GM19467 (cell line): ENCODE measurements at regions not wholly inside any gene's neighbourhood (a gene's known extent, or its start where the extent isn't known, plus 50 kb on each side); places are given as distances from the start of the nearest gene placed in this dataset.
"Not testable (repeated sequence)": the region's sequence is repeated elsewhere in the genome, so short reads cannot be mapped to it uniquely, and the experiment has no call there.

ENCODE experiments used
- ATAC-seq: cut with Tn5 transposase; IDR thresholded peaks from one replicate; pipeline ENCODE4 v1.9.1; 2021; ENCODE audit warnings: mild to moderate bottlenecking, moderate library complexity; ENCODE audit not compliant: unreplicated experiment

DNA sequence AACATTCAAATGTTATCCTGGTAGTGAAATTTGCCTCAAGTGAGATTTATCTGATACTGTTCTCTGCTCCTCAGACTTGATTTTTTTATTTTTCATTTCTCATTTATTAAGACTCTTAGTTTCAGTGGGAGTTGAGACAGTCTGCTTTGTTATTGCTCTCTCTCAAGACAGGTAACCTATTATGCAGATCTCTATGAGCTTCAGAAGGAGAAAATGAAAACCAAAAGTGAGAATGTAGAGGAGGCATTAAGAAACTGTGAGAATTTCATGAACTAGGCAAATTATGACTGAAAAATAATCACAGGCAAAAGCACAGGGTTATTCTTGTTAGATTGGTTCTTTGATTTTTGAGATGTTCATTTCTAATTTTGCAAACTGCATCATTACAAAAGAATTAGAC is 290.0 kb upstream of the CHORDC1 start:
- peak; percentile 74 for ATAC-seq

DNA sequence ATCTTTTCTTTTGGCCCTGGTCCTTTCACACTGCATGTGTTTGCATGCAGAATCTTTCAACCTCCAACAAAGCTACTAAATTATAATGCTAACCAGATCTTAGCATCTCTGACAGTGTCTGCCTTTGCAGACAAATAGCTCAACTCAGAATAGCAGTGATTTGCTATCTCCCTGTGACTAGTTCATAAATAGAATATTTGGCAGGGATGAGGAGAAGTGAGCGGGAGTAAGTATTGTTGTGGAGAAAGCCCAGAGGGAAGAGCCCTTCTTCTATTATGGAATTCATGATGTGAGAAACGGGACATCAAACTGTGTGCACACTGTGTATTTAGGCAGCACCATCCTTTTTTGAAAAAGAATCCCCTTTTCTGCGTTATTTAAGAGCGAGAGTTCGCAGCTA is 288.0 kb upstream of the CHORDC1 start:
- no peak for ATAC-seq

DNA sequence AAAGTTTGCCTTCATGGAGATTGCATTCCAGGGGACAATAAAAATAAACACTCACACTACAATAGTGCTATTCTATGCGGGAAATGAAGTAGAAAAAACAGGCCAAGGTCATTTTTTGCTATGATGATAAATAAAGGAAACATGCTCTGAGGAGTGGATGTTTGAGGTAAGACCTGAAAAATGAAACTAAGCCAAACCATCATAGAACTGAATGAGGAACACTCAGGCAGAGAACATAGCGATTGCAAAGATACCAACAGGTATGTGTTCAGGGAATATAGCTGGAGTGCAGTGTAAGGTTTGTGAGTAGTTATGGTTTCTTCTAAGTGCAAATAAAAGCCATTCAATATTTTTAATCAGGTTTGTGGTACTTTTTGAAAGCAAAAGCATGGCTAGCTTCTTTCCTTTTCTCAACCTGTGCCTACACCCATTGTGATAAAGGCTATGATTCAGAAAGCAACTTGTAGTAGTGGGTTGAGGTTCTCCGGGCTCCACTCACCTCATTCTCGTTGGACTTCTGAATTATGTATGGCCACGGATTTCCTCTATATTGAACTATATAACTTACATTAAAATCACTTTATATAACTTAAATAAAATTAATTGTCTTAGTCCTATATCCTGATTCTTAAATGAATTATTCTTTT is 278.2 kb upstream of the CHORDC1 start:
- no peak for ATAC-seq

DNA sequence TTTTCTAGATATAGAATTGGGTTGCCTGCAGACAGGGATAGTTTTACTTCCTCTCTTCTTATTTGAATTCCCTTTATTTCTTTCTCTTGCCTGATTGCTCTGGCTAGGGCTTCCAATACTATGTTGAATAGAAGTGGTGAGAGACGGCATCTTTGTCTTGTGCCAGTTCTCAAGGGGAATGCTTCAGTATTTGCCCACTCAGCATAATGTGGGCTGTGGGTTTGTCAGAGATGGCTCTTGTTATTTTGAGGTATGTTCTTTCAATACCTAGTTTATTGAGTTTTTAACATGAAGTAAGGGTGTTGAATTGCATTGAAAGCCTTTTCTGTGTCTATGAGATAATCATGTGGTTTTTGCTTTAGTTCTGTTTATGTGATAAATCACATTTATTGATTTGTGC is 273.9 kb upstream of the CHORDC1 start:
- no peak for ATAC-seq

DNA sequence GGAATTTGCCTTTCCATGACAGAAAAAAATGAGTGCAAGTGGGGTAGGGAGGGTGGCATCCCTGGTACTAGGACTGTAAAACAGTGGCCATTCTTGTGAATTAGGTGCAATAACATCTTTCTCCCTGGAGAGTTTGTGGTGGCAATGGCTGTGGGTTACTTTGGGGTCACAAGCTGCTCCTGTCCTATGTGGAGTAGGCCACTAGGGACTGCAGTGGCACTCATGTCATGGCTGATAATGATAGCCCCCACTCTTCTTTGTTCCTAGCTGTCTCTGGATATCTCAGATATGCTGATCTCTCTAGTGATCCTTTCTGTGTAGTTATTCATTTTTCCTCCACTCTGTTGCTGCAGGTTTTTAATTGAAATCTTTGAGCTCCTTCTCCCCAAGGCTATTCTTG is 270.5 kb upstream of the CHORDC1 start:
- ATAC-seq: no peak

DNA sequence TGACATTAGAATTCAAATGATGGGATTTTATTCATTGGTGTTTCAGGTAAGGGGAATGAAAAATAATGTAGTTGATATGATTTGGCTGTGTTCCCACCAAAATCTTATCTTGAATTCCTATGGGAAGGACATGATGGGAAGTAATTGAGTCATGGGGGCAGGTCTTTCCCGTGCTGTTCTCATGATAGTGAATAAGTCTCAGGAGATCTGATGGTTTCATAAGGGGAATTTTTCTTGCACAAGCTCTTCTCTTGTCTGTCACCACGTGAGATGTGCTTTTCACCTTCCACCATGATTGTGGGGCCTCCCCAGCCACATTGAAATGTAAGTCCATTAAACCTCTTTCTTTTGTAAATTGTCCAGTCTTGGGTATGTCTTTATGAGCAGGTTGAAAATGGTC is 268.6 kb upstream of the CHORDC1 start:
- no peak for ATAC-seq

DNA sequence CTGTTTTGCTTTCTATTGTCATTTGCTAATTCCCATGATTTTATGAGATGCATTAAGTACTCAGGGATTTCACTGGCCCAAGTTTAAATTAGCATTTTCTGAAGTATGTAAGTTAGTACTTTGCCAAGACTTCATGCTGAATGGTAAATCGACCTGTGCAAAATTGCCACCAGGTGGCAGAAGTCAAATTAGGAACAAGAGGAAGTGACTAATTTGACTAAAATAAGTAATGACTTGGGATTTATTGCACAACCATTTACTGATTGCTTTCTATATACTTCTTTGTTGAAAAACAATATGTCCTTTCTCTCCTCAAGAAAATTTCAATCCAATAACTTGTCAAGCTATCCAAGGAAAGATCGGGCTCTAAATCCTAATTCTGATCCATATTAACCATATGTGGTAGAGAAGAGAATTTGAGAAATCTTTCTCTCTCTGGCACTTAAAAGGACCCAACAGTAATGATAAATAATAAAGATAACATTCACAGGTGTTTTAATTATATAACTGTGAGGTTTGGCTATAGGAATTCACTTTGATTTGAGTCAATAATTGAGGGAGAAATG is 253.7 kb upstream of the CHORDC1 start:
- peak; percentile 77 for ATAC-seq

DNA sequence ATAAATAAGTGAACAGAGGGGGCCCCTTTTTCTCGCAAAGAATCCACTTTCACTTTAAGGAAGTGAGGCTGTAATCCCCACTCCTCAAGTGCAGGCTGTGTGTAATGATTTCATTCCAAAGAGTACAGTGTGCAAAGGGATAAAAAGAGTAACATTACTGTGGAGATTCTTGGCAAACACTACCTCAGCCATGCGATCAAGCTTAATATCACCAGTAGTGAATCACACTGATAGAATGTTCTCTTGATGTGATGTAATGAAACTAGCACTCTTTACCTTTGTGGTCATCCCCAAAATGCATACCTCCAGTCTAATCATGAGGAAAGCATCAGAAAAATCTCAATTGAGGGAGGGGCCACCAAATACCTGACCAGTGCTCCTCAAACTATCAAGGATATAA is 246.1 kb upstream of the CHORDC1 start:
- no peak for ATAC-seq

DNA sequence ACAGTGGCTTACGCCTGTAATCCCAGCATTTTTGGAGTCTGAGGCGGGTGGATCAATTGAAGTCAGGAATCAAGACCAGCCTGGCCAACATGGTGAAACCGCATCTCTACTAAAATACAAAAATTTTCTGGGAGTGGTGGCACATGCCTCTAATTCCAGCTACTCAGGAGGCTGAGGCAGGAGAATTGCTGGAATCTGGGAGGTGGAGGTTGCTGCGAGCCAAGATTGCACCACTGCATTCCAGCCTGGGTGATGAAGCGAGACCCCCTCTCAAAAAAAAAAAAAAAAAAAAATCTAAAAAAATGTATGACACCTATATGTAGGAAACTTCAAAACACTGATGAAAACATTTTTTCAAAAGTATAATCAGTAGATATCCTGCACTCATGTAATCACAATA is 242.7 kb upstream of the CHORDC1 start:
- ATAC-seq: no peak

DNA sequence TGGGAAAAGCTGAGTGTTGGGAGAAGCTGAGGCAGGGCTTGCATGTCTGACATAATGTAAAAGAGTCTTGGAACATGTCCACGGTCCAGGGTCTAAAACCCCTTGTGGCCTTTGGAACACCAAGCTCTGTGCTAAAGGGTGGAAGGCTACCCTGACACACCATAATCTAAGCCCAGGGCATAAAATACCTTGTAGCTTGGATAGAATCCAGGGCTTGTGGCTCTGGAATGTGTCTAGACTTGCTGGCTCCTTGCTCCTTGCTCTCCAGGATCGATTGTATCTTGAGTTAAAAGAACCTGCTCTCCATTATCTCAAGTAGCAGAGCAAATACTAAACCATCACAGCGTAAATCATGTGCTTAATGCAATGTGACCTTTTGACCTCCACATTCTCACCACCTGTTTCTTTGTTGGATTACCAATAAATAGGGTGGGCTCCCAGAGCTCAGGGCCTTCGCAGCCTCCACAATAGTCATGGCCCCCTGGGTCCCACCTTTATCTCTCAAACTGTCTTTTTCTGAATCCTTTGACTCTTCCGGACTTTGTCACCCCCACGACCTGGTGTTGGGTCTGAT is 232.6 kb upstream of the CHORDC1 start:
- ATAC-seq: not testable (repeated sequence)

DNA sequence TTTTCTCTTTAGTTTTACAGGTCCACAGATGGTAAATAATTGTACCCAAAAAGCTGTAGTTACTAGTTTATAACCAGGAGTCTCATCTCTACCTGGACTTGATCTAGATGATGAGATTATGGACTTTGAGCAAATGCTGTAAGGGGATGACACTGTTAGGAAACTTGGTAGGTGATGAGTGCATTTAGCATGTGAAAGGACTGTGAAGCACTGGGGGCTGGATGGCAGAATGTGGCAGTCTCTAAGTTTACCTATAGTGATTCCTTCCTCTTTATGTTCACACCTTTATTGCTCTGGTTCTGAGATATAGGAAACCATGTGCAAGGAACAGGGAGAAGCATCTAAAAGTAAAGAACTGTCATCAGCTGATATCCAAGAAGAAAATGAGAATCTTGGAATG is 230.7 kb upstream of the CHORDC1 start:
- no peak for ATAC-seq

DNA sequence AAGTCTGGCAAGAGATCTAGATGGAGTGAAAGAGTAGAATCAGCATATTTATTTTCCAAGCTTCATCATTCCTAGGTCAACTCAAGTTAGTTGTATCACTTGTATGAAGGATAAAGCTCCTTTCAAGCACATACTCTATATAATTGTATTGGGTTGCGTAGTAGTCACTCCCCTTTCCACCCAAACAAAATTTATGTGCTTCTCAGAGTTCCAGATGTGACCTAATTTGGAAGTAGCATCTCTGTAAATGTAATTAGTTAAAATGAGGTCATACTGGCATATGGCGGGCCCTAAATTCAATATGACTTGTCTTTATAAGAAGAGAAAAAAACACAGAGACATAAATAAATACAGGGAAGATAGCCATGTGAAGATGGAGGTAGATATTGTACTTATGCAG is 226.8 kb upstream of the CHORDC1 start:
- no peak for ATAC-seq

DNA sequence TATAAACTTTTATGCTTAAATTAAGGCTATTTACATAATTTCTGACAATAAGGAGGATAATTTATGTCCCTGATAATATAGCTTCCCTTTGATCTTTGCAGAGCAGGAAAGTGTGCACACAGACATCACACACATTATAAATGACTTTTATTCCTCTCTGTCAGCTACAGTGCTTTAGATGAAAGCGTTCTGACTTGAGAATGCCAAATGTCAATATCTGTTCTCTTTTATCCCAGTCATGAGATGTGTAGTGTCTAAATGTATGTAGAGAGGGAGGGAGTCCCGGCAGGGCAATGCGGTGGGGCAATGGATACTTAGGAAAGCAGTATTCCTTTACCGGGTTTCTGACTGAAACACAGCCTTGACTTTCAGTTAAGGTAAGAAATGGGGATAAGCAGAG is 225.4 kb upstream of the CHORDC1 start:
- no peak for ATAC-seq

DNA sequence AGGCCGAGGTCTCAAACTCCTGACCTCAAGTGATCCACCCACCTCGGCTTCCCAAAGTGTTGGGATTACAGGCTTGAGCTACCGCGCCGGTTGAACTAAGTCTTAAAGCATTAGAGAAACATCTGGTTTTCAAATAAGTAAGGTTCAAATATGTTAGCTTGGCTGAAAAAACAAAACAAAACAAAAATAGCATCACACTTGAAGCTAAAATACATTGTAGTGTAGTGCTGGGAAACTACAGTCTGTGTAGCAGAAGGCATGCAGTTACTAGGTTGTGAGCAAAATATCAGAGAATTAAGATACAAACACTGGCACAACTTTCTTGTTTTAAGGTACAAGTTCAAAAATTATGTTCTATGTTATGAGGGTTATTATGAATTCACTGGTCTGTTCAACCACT is 224.8 kb upstream of the CHORDC1 start:
- ATAC-seq: no peak

DNA sequence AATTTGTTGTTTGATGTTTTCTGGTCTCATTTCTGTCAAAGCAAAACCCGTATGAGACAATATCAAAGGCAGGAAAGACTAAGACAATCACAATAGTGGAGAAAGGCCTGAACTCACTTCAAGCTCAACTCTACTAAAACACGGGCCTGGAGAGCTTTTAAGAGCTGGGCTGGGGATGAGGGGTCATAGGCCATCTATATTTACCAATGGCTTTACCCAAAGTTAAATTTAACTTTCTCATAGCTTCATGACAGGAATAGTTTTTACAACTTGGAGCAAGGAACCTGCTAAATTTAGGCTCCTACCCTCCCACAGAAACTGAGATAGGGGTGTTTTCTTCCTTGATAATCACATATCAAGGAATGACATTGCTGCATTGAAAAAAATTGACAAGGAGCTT is 223.4 kb upstream of the CHORDC1 start:
- no peak for ATAC-seq

DNA sequence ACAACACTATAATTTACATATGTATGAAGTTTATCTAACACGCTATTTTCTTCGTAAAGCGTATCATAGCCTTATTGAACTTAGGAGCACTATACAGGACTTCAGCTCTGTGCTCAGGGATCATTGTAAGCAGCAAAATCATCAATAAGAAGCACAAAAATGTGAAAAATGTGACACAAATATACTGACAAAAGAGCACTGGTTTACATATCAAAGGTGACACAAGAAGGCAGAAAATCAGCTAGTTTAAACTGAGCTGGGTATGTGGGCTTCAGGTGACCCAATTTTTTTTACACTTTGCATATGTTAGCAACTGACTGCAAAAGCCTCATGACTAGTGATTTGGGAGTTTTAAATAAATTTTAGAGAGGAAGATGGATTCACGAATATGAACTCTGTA is 215.2 kb upstream of the CHORDC1 start:
- no peak for ATAC-seq

DNA sequence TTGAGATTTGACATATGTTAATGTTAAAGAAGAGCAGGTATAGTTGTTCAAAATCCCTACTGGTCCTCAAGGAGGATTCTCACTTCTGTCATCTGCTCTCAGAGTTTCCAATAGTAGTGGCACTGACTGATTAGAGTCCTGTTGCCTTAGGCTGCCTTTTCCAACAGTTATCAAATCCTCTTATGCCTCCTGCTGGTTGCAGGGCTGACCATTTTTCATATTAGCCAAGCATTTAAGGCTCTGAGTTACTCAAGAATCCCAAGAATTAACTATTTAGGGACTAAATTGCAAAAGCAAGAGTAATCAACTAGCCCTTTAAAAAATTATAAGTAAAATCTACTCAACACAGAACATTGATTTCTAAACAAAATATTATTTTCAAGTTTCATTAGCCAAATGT is 212.0 kb upstream of the CHORDC1 start:
- ATAC-seq: no peak

DNA sequence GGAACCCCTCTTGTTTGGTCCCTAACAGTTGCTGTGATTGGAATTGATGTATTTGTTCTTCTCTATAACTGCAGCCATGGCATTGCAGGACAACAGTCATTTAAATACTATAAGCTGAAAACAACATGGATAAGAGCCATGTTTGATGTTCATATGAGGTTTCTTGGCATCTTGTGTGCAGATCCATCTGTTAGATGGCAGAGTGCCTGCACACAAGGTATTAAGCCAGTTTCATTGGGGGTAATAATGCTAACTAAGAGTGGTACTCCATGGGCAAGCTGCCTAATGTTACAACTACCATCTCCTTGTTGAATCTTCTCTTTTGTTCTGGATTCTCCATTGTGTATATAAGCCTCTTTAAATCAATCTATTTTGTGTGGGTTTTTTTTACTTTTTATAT is 206.0 kb upstream of the CHORDC1 start:
- no peak for ATAC-seq

DNA sequence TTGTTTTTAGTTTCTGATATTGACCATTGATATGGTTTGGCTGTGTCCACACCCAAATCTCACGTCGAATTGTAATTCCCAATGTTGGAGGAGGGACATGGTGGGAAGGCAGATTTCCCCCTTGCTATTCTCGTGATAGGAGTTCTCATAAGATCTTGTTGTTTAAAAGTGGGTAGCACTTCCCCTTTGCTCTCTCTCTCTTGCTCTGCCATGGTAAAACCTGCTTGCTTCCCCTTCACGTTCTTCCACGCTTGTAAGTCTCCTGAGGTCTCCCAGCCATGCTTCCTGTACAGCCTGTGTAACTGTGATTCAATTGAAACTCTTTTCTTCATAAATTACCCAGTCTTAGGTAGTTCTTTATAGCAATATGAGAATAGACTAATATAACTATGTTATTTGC is 203.6 kb upstream of the CHORDC1 start:
- ATAC-seq: no peak

DNA sequence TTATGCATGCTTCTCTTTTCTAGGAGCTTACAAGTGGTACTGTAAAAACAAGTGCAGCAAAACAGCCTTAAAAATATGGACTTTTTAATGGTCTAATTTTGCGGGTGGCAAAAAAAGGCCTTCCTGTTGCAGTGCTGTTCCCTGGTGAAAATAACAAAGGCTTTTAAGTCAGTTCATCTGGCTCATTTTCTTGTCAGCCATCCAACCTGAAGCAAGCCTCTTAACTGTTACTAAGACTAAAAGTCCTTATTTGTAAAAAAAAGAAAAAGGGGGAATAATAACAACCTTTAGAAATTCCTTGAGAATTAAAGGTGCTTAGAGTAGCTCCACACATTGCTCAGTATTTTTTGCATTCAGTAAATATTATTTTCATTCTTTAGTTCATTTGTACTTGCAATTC is 200.5 kb upstream of the CHORDC1 start:
- ATAC-seq: no peak

DNA sequence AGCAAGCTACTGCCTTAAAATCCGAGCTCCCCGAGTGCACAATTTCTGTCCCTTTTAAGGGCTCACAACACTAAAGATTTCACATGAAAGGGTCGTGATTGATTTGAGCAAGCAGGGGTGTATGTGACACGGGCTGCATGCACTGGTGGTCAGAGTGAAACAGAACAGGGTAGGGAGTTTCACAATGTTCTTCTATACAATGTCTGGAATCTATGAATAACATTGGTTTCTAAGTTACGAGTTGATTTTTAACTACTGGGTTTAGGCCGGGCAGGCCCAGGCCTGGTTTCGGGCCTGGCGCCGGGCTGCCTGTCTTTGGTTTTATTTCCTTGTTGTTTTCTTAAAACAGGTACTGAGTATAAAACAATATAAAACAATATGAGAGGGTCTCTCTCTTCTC is 199.9 kb upstream of the CHORDC1 start:
- ATAC-seq: not testable (repeated sequence)

DNA sequence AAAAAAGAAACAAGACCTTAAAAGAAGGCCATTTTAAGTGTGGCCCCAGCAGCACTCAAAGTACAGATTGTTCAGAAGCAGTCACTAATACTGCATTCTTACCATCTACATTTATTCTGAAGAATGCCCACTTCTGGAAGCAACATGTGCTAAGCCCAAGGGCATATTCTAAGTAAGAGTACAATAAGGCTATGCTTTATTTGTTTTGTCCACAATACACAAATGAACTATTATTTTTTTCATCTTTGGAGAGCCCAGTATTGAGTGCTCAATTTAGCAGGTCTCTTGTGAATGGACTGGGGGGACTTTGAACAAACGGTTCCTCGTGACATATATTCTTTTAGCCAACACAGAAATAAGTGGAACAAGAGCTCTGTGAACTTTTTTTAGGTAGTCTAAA is 191.4 kb upstream of the CHORDC1 start:
- no peak for ATAC-seq

DNA sequence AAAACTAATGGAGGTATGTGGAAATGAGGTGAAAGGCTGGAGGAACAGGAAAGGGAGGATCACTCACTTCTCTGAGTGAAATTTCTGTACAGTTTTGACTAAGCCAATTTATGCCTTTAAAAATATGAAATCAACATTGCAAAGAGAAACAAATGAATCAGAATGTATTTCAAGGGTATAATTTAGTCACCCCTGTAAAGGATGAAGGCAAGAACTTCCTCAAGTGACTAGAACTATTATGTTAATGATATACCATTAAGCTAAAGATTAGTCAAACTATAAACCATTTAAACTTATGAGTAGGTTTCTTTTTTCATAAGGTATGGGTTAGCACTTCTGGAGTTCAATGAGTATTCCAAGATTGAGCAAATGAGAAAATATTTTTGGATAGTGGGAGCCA is 184.5 kb upstream of the CHORDC1 start:
- ATAC-seq: no peak
